Neural progenitor cell (in vitro differentiated cells): ENCODE measurements at regions not wholly inside any gene's neighbourhood (a gene's known extent, or its start where the extent isn't known, plus 50 kb on each side); places are given as distances from the start of the nearest gene placed in this dataset.

Source experiments
- DNase-seq: peaks from one replicate; pipeline ENCODE4 v3.0.0-alpha.2; 2016; ENCODE audit warnings: low spot score
- H2AFZ ChIP-seq: fragments of 200-600 bp; sonication (generic); replicated peaks from 2 replicates; pipeline ENCODE4 v1.6.1; 2016; ENCODE audit warnings: antibody characterized with exemption
- H3F3A ChIP-seq: fragments of 200-600 bp; sonication (generic); 2 replicates; pipeline ENCODE4 v1.6.1; 2016; ENCODE audit warnings: antibody characterized with exemption, low read depth
- H3K27ac ChIP-seq: fragments of 200-600 bp; sonication (generic); 2 replicates; pipeline ENCODE4 v1.5.1; 2016; ENCODE audit warnings: mild to moderate bottlenecking
- H3K27me3 ChIP-seq: fragments of 200-600 bp; sonication (generic); 2 replicates; pipeline ENCODE4 v1.6.1; 2016; ENCODE audit warnings: mild to moderate bottlenecking, moderate library complexity
- H3K36me3 ChIP-seq: fragments of 200-600 bp; sonication (generic); 2 replicates; pipeline ENCODE4 v1.5.1; 2016
- H3K4me1 ChIP-seq: fragments of 200-600 bp; sonication (generic); 2 replicates; pipeline ENCODE4 v1.6.1; 2016; ENCODE audit warnings: mixed run types
- H3K4me2 ChIP-seq: fragments of 200-600 bp; sonication (generic); 2 replicates; pipeline ENCODE4 v1.6.1; 2016
- H3K4me3 ChIP-seq: fragments of 200-600 bp; sonication (generic); 2 replicates; pipeline ENCODE4 v1.5.1; 2016
- H3K79me2 ChIP-seq: fragments of 200-600 bp; sonication (generic); 2 replicates; pipeline ENCODE4 v1.6.1; 2016; ENCODE audit warnings: low read depth
- H3K9ac ChIP-seq: fragments of 200-600 bp; sonication (generic); 2 replicates; pipeline ENCODE4 v1.6.1; 2016
- H3K9me3 ChIP-seq: fragments of 200-600 bp; sonication (generic); 2 replicates; pipeline ENCODE4 v1.5.1; 2016; ENCODE audit warnings: low read depth
- H4K20me1 ChIP-seq: fragments of 200-600 bp; sonication (generic); 2 replicates; pipeline ENCODE4 v1.6.1; 2016; ENCODE audit warnings: low read depth
- H3K27ac Mint-ChIP-seq: 3 replicates; pipeline ENCODE4 v1.8.0; 2021; ENCODE audit warnings: mixed read lengths
- H3K27me3 Mint-ChIP-seq: 2 replicates; pipeline ENCODE4 v1.8.0; 2022; ENCODE audit warnings: low read depth, mild to moderate bottlenecking, inconsistent platforms, moderate library complexity, mixed read lengths; ENCODE audit not compliant: insufficient read depth
- H3K36me3 Mint-ChIP-seq: 3 replicates; pipeline ENCODE4 v1.8.0; 2021; ENCODE audit warnings: mixed read lengths
- H3K4me1 Mint-ChIP-seq: 3 replicates; pipeline ENCODE4 v1.8.0; 2021; ENCODE audit warnings: mixed read lengths
- H3K4me3 Mint-ChIP-seq: 3 replicates; pipeline ENCODE4 v1.8.0; 2021; ENCODE audit warnings: mild to moderate bottlenecking, moderate library complexity, mixed read lengths
- H3K9me3 Mint-ChIP-seq: 3 replicates; pipeline ENCODE4 v1.8.0; 2020; ENCODE audit warnings: mixed read lengths
- EZH2 ChIP-seq: fragments of 200-600 bp; sonication (generic); IDR thresholded peaks from 2 replicates; pipeline ENCODE4 v1.6.1; 2017; ENCODE audit warnings: antibody characterized with exemption, mild to moderate bottlenecking, moderate library complexity
- EZH2phosphoT487 ChIP-seq: fragments of 200-600 bp; sonication (generic); IDR thresholded peaks from 2 replicates; pipeline ENCODE4 v1.6.1; 2017; ENCODE audit warnings: antibody characterized with exemption
- TF ChIP-seq, protein P1 (sequence below): fragments of 200-600 bp; sonication (generic); IDR thresholded peaks from 2 replicates; pipeline ENCODE4 v1.5.1; 2017; ENCODE audit warnings: antibody characterized with exemption, mild to moderate bottlenecking

- peaks cover 11% of the 10 kb centered on the region for H3F3A ChIP-seq
These were observed 94.9 kb downstream of the ZIC5 start for GRCh38 chr13:99876651-99877050.

GRCh38 chr13:99875391-99875790 is 96.2 kb downstream of the ZIC5 start:
- peak overlapping the region; percentile 35 for H3K27ac ChIP-seq
- no peak overlapping the region for H2AFZ ChIP-seq
- H3K4me1 Mint-ChIP-seq, result peaks cover 54% of the 10 kb centered on the region
- peak overlapping the region; percentile 48 for H3K27ac Mint-ChIP-seq
- H3K9me3 Mint-ChIP-seq, result no peaks in the 10 kb centered on the region
- no peak for TF ChIP-seq EZH2phosphoT487
- H4K20me1 ChIP-seq, result no peaks in the 10 kb centered on the region
- H3K4me2 ChIP-seq, result no peak overlapping the region
- DNase-seq, result no peak
- no peaks in the 10 kb centered on the region for H3K9me3 ChIP-seq
- no peak overlapping the region for H3K4me3 ChIP-seq
- no peaks in the 10 kb centered on the region for H3K36me3 ChIP-seq
- H3K27me3 Mint-ChIP-seq, result no peaks in the 10 kb centered on the region
- no peak overlapping the region for H3K4me3 Mint-ChIP-seq
- H3K9ac ChIP-seq, result no peak overlapping the region
- no peaks in the 10 kb centered on the region for H3K79me2 ChIP-seq
- H3K4me1 ChIP-seq, result peaks cover 24% of the 10 kb centered on the region
- H3K36me3 Mint-ChIP-seq, result peaks cover 32% of the 10 kb centered on the region
- H3F3A ChIP-seq, result peaks cover 24% of the 10 kb centered on the region
- H3K27me3 ChIP-seq, result no peaks in the 10 kb centered on the region

More at GRCh38 chr13:99876651-99877050, 94.9 kb downstream of the ZIC5 start:
- Histone ChIP-seq H3K27ac (no peak overlapping the region), H2AFZ (no peak overlapping the region), H3K4me3 (no peak overlapping the region), H3K9me3 (no peaks in the 10 kb centered on the region), H3K79me2 (no peaks in the 10 kb centered on the region), H3K27me3 (no peaks in the 10 kb centered on the region), H3K9ac (no peak overlapping the region), H4K20me1 (no peaks in the 10 kb centered on the region), H3K4me2 (no peak overlapping the region), H3K4me1 (peaks cover 13% of the 10 kb centered on the region), H3K36me3 (no peaks in the 10 kb centered on the region)
- peaks cover 45% of the 10 kb centered on the region for H3K4me1 Mint-ChIP-seq
- no peaks in the 10 kb centered on the region for H3K9me3 Mint-ChIP-seq
- peak overlapping the region; percentile 23 for H3K27ac Mint-ChIP-seq
- no peak overlapping the region for H3K4me3 Mint-ChIP-seq
- DNase-seq, result no peak
- H3K27me3 Mint-ChIP-seq, result no peaks in the 10 kb centered on the region
- TF ChIP-seq, protein P1, sequence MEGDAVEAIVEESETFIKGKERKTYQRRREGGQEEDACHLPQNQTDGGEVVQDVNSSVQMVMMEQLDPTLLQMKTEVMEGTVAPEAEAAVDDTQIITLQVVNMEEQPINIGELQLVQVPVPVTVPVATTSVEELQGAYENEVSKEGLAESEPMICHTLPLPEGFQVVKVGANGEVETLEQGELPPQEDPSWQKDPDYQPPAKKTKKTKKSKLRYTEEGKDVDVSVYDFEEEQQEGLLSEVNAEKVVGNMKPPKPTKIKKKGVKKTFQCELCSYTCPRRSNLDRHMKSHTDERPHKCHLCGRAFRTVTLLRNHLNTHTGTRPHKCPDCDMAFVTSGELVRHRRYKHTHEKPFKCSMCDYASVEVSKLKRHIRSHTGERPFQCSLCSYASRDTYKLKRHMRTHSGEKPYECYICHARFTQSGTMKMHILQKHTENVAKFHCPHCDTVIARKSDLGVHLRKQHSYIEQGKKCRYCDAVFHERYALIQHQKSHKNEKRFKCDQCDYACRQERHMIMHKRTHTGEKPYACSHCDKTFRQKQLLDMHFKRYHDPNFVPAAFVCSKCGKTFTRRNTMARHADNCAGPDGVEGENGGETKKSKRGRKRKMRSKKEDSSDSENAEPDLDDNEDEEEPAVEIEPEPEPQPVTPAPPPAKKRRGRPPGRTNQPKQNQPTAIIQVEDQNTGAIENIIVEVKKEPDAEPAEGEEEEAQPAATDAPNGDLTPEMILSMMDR, result no peak
- TF ChIP-seq EZH2phosphoT487, result no peak
- TF ChIP-seq EZH2, result no peak
- H3K36me3 Mint-ChIP-seq, result peaks cover 38% of the 10 kb centered on the region

GRCh38 chr13:99873832-99874430 is 97.6 kb downstream of the ZIC5 start:
- Mint-ChIP-seq H3K4me1 (peaks cover 57% of the 10 kb centered on the region), H3K27ac (no peak overlapping the region), H3K36me3 (peaks cover 30% of the 10 kb centered on the region), H3K27me3 (no peaks in the 10 kb centered on the region), H3K9me3 (no peaks in the 10 kb centered on the region), H3K4me3 (no peak overlapping the region)
- Histone ChIP-seq H3K4me3 (no peak overlapping the region), H3K79me2 (no peaks in the 10 kb centered on the region), H3K9ac (no peak overlapping the region), H3K9me3 (no peaks in the 10 kb centered on the region), H3K27ac (no peak overlapping the region), H3K27me3 (no peaks in the 10 kb centered on the region), H3F3A (peaks cover 27% of the 10 kb centered on the region), H4K20me1 (no peaks in the 10 kb centered on the region), H2AFZ (no peak overlapping the region), H3K4me1 (peaks cover 30% of the 10 kb centered on the region), H3K4me2 (no peak overlapping the region), H3K36me3 (no peaks in the 10 kb centered on the region)
- TF ChIP-seq, protein P1, result no peak
- no peak for TF ChIP-seq EZH2
- no peak for TF ChIP-seq EZH2phosphoT487
- no peak for DNase-seq

- H3K4me3 Mint-ChIP-seq, result no peak overlapping the region
These were observed 98.4 kb downstream of the ZIC5 start for GRCh38 chr13:99873141-99873540.

More at GRCh38 chr13:99873141-99873540, 98.4 kb downstream of the ZIC5 start:
- H3K9me3 ChIP-seq, result no peaks in the 10 kb centered on the region
- no peak overlapping the region for H2AFZ ChIP-seq
- H3K79me2 ChIP-seq, result no peaks in the 10 kb centered on the region
- peaks cover 57% of the 10 kb centered on the region for H3K4me1 Mint-ChIP-seq
- no peak overlapping the region for H3K27ac Mint-ChIP-seq
- no peak overlapping the region for H3K27ac ChIP-seq
- no peak overlapping the region for H3K4me3 ChIP-seq
- H3F3A ChIP-seq, result peaks cover 32% of the 10 kb centered on the region
- H3K27me3 ChIP-seq, result no peaks in the 10 kb centered on the region
- H3K27me3 Mint-ChIP-seq, result no peaks in the 10 kb centered on the region
- no peak for DNase-seq
- H3K9me3 Mint-ChIP-seq, result no peaks in the 10 kb centered on the region
- H3K36me3 ChIP-seq, result no peaks in the 10 kb centered on the region
- no peak for TF ChIP-seq EZH2phosphoT487
- TF ChIP-seq EZH2, result no peak
- TF ChIP-seq, protein P1, result no peak
- no peaks in the 10 kb centered on the region for H4K20me1 ChIP-seq
- no peak overlapping the region for H3K9ac ChIP-seq
- H3K36me3 Mint-ChIP-seq, result peaks cover 30% of the 10 kb centered on the region
- peaks cover 31% of the 10 kb centered on the region for H3K4me1 ChIP-seq
- no peak overlapping the region for H3K4me2 ChIP-seq
